HCT116 (cell line): ENCODE measurements at regions not wholly inside any gene's neighbourhood (a gene's known extent, or its start where the extent isn't known, plus 50 kb on each side); places are given as distances from the start of the nearest gene placed in this dataset.

Source experiments
- CEBPB ChIP-seq: IDR thresholded peaks from 2 replicates; pipeline ENCODE4 v1.6.1; 2012; ENCODE audit warnings: low read depth
- EGR1 ChIP-seq: IDR thresholded peaks from 2 replicates; pipeline ENCODE4 v1.6.1; 2012; ENCODE audit warnings: low read depth
- POLR2A ChIP-seq: IDR thresholded peaks from 2 replicates; pipeline ENCODE4 v1.7.0; 2011; ENCODE audit warnings: borderline replicate concordance; ENCODE audit not compliant: insufficient read depth, insufficient read length; ENCODE audit errors: extremely low read depth
- POLR2AphosphoS5 ChIP-seq: IDR thresholded peaks from 2 replicates; pipeline ENCODE4 v1.6.1; 2011; ENCODE audit warnings: mild to moderate bottlenecking, low read depth, low read length, moderate library complexity
- TCF7L2 ChIP-seq: IDR thresholded peaks from 2 replicates; pipeline ENCODE4 v1.7.0; 2011; ENCODE audit warnings: borderline replicate concordance, inconsistent platforms; ENCODE audit not compliant: insufficient read depth, insufficient read length; ENCODE audit errors: extremely low read depth
- ZNF274 ChIP-seq: fragments of 200-500 bp; sonication (Bioruptor generic); IDR thresholded peaks from 2 replicates; pipeline ENCODE4 v1.6.1; 2014; ENCODE audit warnings: mild to moderate bottlenecking, low read depth, low read length, inconsistent platforms
- TF ChIP-seq, protein P1 (sequence below), 3 experiments: fragments of 200-600 bp in 1 of 3; sonication (generic) in 1 of 3; IDR thresholded peaks in 2 of 3; conservative IDR thresholded peaks in 1 of 3; 2 replicates each; pipeline ENCODE4 v1.5.1; 2012 to 2017; ENCODE audit warnings: low read depth in 2 of 3, low read length in 2 of 3, antibody characterized with exemption in 1 of 3, borderline replicate concordance in 1 of 3, control low read depth in 1 of 3, mild to moderate bottlenecking in 1 of 3, mixed read lengths in 1 of 3, mixed run types in 1 of 3, moderate library complexity in 1 of 3; ENCODE audit not compliant: insufficient read depth in 1 of 3

- TF ChIP-seq ZNF274 (no peak), EGR1 (no peak), TCF7L2 (no peak), POLR2A (no peak), POLR2AphosphoS5 (no peak), CEBPB (no peak)
- TF ChIP-seq, protein P1, sequence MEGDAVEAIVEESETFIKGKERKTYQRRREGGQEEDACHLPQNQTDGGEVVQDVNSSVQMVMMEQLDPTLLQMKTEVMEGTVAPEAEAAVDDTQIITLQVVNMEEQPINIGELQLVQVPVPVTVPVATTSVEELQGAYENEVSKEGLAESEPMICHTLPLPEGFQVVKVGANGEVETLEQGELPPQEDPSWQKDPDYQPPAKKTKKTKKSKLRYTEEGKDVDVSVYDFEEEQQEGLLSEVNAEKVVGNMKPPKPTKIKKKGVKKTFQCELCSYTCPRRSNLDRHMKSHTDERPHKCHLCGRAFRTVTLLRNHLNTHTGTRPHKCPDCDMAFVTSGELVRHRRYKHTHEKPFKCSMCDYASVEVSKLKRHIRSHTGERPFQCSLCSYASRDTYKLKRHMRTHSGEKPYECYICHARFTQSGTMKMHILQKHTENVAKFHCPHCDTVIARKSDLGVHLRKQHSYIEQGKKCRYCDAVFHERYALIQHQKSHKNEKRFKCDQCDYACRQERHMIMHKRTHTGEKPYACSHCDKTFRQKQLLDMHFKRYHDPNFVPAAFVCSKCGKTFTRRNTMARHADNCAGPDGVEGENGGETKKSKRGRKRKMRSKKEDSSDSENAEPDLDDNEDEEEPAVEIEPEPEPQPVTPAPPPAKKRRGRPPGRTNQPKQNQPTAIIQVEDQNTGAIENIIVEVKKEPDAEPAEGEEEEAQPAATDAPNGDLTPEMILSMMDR (IDR thresholded peaks at IDR 0.05 in 2 of 3, conservative IDR thresholded peaks at IDR 0.05 in 1 of 3; ENCODE audit: borderline replicate concordance in 1 of 3, insufficient read depth in 1 of 3, low read depth in 2 of 3, low read length in 2 of 3) = no peak
These were observed 102.0 kb upstream of the CDKN3 start for GRCh38 chr14:54294802-54295201.
